Esophagus squamous epithelium (tissue), 5 donors: ENCODE measurements at regions not wholly inside any gene's neighbourhood (a gene's known extent, or its start where the extent isn't known, plus 50 kb on each side); places are given as distances from the start of the nearest gene placed in this dataset.

Experiments
- DNase-seq: peaks from one replicate; lab custom pipeline; 2025; lab: John Stamatoyannopoulos, UW
- H3K27ac ChIP-seq, 4 donors: fragments of 200-600 bp; sonication (generic); one replicate each; pipeline ENCODE4 v1.5.1; 2016 to 2019; ENCODE audit warnings: mild to moderate bottlenecking in 1 of 4
- H3K27me3 ChIP-seq, 4 donors: fragments of 200-600 bp; sonication (generic); 1 replicate in 3 of 4; 2 replicates in 1 of 4; pipeline versions ENCODE4 v1.5.1 to v1.6.0; 2017 to 2021; ENCODE audit warnings: antibody characterized with exemption in 1 of 4
- H3K36me3 ChIP-seq, 3 donors: fragments of 200-600 bp; sonication (generic); one replicate each; pipeline ENCODE4 v1.5.1; 2016 to 2019
- H3K4me1 ChIP-seq, 3 donors: fragments of 200-600 bp; sonication (generic); one replicate each; pipeline ENCODE4 v1.5.1; 2017 to 2019
- H3K4me3 ChIP-seq, 4 donors: fragments of 200-600 bp; sonication (generic); 1 replicate in 3 of 4; 2 replicates in 1 of 4; pipeline ENCODE4 v1.5.1; 2016 to 2019; ENCODE audit warnings: mild to moderate bottlenecking in 2 of 4, moderate library complexity in 1 of 4
- H3K9me3 ChIP-seq, 3 donors: fragments of 200-600 bp; sonication (generic); one replicate each; pipeline ENCODE4 v1.5.1; 2016 to 2019
- POLR2A ChIP-seq, 4 donors: fragments of 450-650 bp; IDR thresholded peaks; one replicate each; pipeline ENCODE4 v1.6.1; 2017; ENCODE audit warnings: antibody characterized with exemption in 4 of 4, mild to moderate bottlenecking in 4 of 4, moderate library complexity in 3 of 4
- WGBS, 2 donors: methylation state at CpG; one replicate each; pipeline ENCODE4 v1.1.5; 2018; 5-methylcytosine and 5-hydroxymethylcytosine counted together
- intact Hi-C: fragments of 100-400 bp; cut with DNase I; formaldehyde crosslinking; loops from one replicate; pipeline ENCODE4 v1.15.0; 2022
- TF ChIP-seq, protein P1 (sequence below), 6 experiments: fragments of 450-650 bp in 4 of 6; fragments of 200-600 bp in 2 of 6; sonication (generic) in 2 of 6; IDR thresholded peaks; one replicate each; pipeline ENCODE4 v1.5.1; 2016 to 2019; ENCODE audit warnings: antibody characterized with exemption in 6 of 6, mild to moderate bottlenecking in 4 of 6, moderate library complexity in 4 of 6
- donor health status: DM: yes; HTN: yes; CAD: no.

DNA sequence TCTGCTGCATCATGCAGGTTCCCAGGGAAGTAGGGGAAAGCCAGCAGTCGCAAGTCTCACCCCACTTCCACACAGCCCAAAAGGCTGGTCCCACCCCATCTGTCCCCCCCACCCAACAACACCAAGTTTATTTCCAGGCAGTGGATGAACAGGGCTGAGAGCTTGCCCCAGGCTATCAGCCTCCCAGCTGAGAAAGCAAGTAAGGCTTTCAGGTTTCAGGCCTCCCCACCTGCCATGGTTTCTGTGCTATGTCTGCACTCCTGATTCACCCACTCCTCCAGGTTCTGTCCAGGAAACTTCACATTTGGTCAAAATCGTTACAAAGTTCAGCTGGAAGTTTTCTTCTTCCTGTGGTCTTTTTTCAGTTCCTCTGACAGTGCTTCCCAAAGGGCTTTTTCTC, 97.5 kb upstream of the HS3ST3A1 start:
- Histone ChIP-seq H3K27ac (no peak overlapping the region), H3K36me3 (no peaks in the 10 kb centered on the region), H3K27me3 (no peaks in the 10 kb centered on the region), H3K4me1 (no peaks in the 10 kb centered on the region), H3K9me3 (no peaks in the 10 kb centered on the region), H3K4me3 (no peak overlapping the region)
- 55 to 83% methylated on average over 1 to 2 of the region's 2 CpGs for WGBS, 2 donors
- no peak for DNase-seq
- TF ChIP-seq, protein P1, sequence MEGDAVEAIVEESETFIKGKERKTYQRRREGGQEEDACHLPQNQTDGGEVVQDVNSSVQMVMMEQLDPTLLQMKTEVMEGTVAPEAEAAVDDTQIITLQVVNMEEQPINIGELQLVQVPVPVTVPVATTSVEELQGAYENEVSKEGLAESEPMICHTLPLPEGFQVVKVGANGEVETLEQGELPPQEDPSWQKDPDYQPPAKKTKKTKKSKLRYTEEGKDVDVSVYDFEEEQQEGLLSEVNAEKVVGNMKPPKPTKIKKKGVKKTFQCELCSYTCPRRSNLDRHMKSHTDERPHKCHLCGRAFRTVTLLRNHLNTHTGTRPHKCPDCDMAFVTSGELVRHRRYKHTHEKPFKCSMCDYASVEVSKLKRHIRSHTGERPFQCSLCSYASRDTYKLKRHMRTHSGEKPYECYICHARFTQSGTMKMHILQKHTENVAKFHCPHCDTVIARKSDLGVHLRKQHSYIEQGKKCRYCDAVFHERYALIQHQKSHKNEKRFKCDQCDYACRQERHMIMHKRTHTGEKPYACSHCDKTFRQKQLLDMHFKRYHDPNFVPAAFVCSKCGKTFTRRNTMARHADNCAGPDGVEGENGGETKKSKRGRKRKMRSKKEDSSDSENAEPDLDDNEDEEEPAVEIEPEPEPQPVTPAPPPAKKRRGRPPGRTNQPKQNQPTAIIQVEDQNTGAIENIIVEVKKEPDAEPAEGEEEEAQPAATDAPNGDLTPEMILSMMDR (IDR thresholded peaks at IDR 0.05): no peak
- no peak for TF ChIP-seq POLR2A (IDR thresholded peaks at IDR 0.05)
- intact Hi-C loops: no loop called here

DNA sequence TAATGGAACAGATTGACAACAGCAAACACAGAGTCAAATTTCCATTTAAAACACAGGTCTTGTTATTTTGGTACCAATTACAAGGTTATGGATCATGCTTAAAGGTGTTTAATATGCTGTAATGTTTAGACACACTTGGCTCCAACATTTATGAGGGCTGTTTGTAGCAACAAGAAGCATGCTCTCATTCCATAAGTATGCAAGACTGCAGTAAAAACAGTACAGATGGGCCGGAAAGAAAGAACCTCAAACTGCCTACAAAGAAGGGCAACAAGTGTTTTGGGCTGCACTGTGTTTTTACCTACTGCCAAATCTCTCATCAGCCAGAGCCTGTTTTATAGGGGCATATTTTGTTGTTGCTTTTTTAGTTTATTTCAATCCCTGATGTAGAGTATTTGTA, 100.5 kb upstream of the HS3ST3A1 start:
- H3K27me3 ChIP-seq: no peaks in the 10 kb centered on the region
- no peaks in the 10 kb centered on the region for H3K9me3 ChIP-seq
- H3K4me1 ChIP-seq: no peaks in the 10 kb centered on the region
- intact Hi-C loops: no loop called here
- no peak overlapping the region for H3K27ac ChIP-seq
- no peak for DNase-seq
- no peaks in the 10 kb centered on the region for H3K36me3 ChIP-seq
- 70 to 95% methylated on average over 1 of the region's 1 CpG for WGBS, 2 donors
- TF ChIP-seq POLR2A (IDR thresholded peaks at IDR 0.05): no peak
- TF ChIP-seq, protein P1 (IDR thresholded peaks at IDR 0.05): no peak
- no peak overlapping the region for H3K4me3 ChIP-seq

DNA sequence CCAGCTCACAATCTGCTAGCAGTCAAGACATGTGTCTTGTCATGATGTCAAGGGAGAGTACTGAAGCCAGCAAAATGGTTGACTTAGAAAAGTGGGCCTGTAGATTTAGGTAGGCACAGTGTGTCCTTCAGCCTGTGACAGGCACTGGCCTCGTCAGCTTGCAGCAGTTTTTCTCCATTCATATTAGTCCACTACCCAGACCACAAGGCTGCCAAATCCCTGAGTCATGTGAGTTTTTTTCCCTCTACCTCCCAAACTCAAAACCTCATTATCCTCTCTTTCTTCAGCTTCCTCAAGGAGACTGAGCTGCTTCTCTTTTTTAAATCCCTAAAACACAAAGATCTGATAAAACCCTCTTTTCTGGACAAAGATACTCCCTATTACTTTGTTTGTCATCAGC, 102.6 kb upstream of the HS3ST3A1 start:
- intact Hi-C loops: no loop called here
- 47 to 58% methylated on average over 1 of the region's 1 CpG for WGBS, 2 donors

DNA sequence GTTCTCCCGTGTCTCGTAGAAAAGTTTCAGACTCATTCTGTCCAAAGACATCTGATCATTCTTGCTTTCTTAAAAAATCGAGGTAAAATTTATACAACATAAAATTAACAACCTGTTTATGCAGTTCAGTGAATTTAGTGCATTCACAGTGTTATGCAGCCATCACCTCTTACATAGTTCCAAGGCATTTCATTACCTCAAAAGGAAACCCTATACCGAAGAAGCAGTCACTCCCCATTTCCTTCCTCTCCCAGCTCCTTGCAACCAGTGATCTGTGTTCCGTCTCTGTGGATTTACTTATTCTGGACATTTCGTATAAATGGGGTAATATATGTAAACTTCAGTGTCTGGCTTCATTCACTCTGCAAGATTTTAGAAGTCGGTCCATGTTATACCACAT, 103.5 kb upstream of the HS3ST3A1 start:
- Histone ChIP-seq H3K36me3 (no peaks in the 10 kb centered on the region), H3K4me1 (no peaks in the 10 kb centered on the region), H3K9me3 (no peaks in the 10 kb centered on the region), H3K4me3 (no peak overlapping the region), H3K27ac (no peak overlapping the region), H3K27me3 (no peaks in the 10 kb centered on the region)
- DNase-seq: no peak
- TF ChIP-seq, protein P1 (IDR thresholded peaks at IDR 0.05): no peak
- TF ChIP-seq POLR2A (IDR thresholded peaks at IDR 0.05): no peak
- intact Hi-C loops: no loop called here
- 67 to 74% methylated on average over 7 of the region's 7 CpGs for WGBS, 2 donors

More for the DNA sequence above, 102.6 kb upstream of the HS3ST3A1 start:
- H3K4me3 ChIP-seq: no peak overlapping the region
- H3K27me3 ChIP-seq: no peaks in the 10 kb centered on the region
- no peak for TF ChIP-seq POLR2A (IDR thresholded peaks at IDR 0.05)
- TF ChIP-seq, protein P1 (IDR thresholded peaks at IDR 0.05): no peak
- H3K36me3 ChIP-seq: no peaks in the 10 kb centered on the region
- no peak for DNase-seq
- no peak overlapping the region for H3K27ac ChIP-seq
- H3K4me1 ChIP-seq: no peaks in the 10 kb centered on the region
- no peaks in the 10 kb centered on the region for H3K9me3 ChIP-seq

DNA sequence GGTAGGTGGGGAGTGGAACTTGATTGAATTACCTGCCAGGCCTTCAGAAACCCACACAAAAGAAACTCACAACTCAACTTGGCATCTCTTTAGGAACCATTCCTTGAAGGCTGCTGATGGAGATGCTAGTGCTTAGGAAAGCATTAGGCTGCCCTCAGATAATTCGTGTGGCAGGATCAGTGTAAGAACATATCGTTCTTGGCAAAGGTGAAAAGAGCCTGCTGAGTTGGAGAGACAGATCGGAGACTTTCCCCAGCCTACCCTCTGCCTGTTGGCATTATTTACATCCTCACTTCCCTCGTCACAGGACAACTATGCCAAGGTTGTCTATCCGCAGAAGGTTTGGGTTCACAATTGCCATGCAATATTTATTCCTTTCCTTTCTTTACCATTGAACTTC, 120.0 kb upstream of the HS3ST3A1 start:
- Histone ChIP-seq H3K36me3 (no peaks in the 10 kb centered on the region), H3K27ac (no peak overlapping the region), H3K4me3 (no peak overlapping the region), H3K27me3 (no peaks in the 10 kb centered on the region), H3K9me3 (no peaks in the 10 kb centered on the region), H3K4me1 (no peaks in the 10 kb centered on the region)
- 84% methylated on average over 5 of the region's 5 CpGs for WGBS, 2 donors
- no peak for DNase-seq
- no peak for TF ChIP-seq POLR2A (IDR thresholded peaks at IDR 0.05)
- TF ChIP-seq, protein P1 (IDR thresholded peaks at IDR 0.05): no peak
- intact Hi-C loops: no loop called here
